ENCODE measurements at regions not wholly inside any gene's neighbourhood (a gene's known extent, or its start where the extent isn't known, plus 50 kb on each side); places are given as distances from the start of the nearest gene placed in this dataset.

- H3K36me3 ChIP-seq (ENCODE audit: control insufficient read depth, insufficient read depth, low read length), result no peaks in the 10 kb centered on the region
- no peak for TF ChIP-seq CTCF (IDR thresholded peaks at IDR 0.05; ENCODE audit: insufficient read depth, low read length, poor library complexity, severe bottlenecking)
- no peak for DNase-seq (ENCODE audit: extremely low read depth, insufficient read length)
- no peaks in the 10 kb centered on the region for H3K27me3 ChIP-seq (replicated peaks; ENCODE audit: control insufficient read depth, insufficient read depth, low read length)
- H3K4me3 ChIP-seq (replicated peaks; ENCODE audit: low read depth, low read length), result no peak overlapping the region
Measured at GRCh38 chr6:11439017-11439420, 98.5 kb upstream of the TMEM170B start.

GRCh38 chr6:11437824-11438459, 99.6 kb upstream of the TMEM170B start:
- no peak for TF ChIP-seq CTCF (IDR thresholded peaks at IDR 0.05; ENCODE audit: insufficient read depth, low read length, poor library complexity, severe bottlenecking)
- Histone ChIP-seq H3K4me3 (replicated peaks; ENCODE audit: low read depth, low read length) (no peak overlapping the region), H3K36me3 (ENCODE audit: control insufficient read depth, insufficient read depth, low read length) (no peaks in the 10 kb centered on the region), H3K27me3 (replicated peaks; ENCODE audit: control insufficient read depth, insufficient read depth, low read length) (no peaks in the 10 kb centered on the region)
- no peak for DNase-seq (ENCODE audit: extremely low read depth, insufficient read length)

GRCh38 chr6:11436508-11437096, 100.9 kb upstream of the TMEM170B start:
- TF ChIP-seq CTCF (IDR thresholded peaks at IDR 0.05; ENCODE audit: insufficient read depth, low read length, poor library complexity, severe bottlenecking), result no peak
- Histone ChIP-seq H3K4me3 (replicated peaks; ENCODE audit: low read depth, low read length) (no peak overlapping the region), H3K36me3 (ENCODE audit: control insufficient read depth, insufficient read depth, low read length) (no peaks in the 10 kb centered on the region), H3K27me3 (replicated peaks; ENCODE audit: control insufficient read depth, insufficient read depth, low read length) (no peaks in the 10 kb centered on the region)
- no peak for DNase-seq (ENCODE audit: extremely low read depth, insufficient read length)

- no peak for DNase-seq (ENCODE audit: extremely low read depth, insufficient read length)
- Histone ChIP-seq H3K27me3 (replicated peaks; ENCODE audit: control insufficient read depth, insufficient read depth, low read length) (no peaks in the 10 kb centered on the region), H3K36me3 (ENCODE audit: control insufficient read depth, insufficient read depth, low read length) (no peaks in the 10 kb centered on the region), H3K4me3 (replicated peaks; ENCODE audit: low read depth, low read length) (no peak overlapping the region)
- no peak for TF ChIP-seq CTCF (IDR thresholded peaks at IDR 0.05; ENCODE audit: insufficient read depth, low read length, poor library complexity, severe bottlenecking)
Measured at GRCh38 chr6:11434565-11435326, 102.8 kb upstream of the TMEM170B start.

- no peak overlapping the region for H3K4me3 ChIP-seq (replicated peaks; ENCODE audit: low read depth, low read length)
- no peaks in the 10 kb centered on the region for H3K27me3 ChIP-seq (replicated peaks; ENCODE audit: control insufficient read depth, insufficient read depth, low read length)
- no peak for DNase-seq (ENCODE audit: extremely low read depth, insufficient read length)
- H3K36me3 ChIP-seq (ENCODE audit: control insufficient read depth, insufficient read depth, low read length), result no peaks in the 10 kb centered on the region
- TF ChIP-seq CTCF (IDR thresholded peaks at IDR 0.05; ENCODE audit: insufficient read depth, low read length, poor library complexity, severe bottlenecking), result no peak
Measured at GRCh38 chr6:11433860-11434259, 103.7 kb upstream of the TMEM170B start.
